Epithelial cell of esophagus (primary cell): ENCODE measurements at regions not wholly inside any gene's neighbourhood (a gene's known extent, or its start where the extent isn't known, plus 50 kb on each side); places are given as distances from the start of the nearest gene placed in this dataset.

Experiments
- DNase-seq: peaks from one replicate; pipeline ENCODE4 v3.0.0; 2010; ENCODE audit warnings: low read depth
- H3K4me3 ChIP-seq: 2 replicates; pipeline ENCODE4 v1.5.1; 2011; ENCODE audit warnings: mild to moderate bottlenecking, low read length, control low read depth
- TF ChIP-seq, protein P1 (sequence below): IDR thresholded peaks from 2 replicates; pipeline ENCODE4 v1.5.1; 2011; ENCODE audit warnings: low read depth, mild to moderate bottlenecking, low read length, control low read depth, inconsistent platforms; ENCODE audit not compliant: insufficient read depth; ENCODE audit errors: missing control alignments

DNA sequence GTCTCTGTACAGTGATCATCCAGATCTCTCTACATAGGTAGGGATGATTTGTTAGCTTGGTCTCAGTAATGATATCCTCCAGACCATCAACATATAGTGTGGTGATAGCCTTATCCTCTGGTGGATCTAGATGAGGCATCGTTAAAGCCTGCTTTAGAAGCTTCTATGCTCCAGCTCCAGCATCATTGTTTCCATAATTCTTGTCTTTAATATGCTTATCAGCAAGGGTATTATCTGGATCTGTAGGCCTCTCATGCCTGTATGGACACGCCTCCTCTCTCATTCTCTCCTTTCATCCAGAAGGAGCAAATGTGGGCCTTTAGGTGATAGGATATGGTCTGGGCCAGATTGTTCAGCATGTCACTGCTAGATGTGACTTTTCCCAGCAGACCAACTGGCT is 234.5 kb upstream of the CHST9 start:
- DNase-seq, result no peak
- no peak overlapping the region for H3K4me3 ChIP-seq
- TF ChIP-seq, protein P1, sequence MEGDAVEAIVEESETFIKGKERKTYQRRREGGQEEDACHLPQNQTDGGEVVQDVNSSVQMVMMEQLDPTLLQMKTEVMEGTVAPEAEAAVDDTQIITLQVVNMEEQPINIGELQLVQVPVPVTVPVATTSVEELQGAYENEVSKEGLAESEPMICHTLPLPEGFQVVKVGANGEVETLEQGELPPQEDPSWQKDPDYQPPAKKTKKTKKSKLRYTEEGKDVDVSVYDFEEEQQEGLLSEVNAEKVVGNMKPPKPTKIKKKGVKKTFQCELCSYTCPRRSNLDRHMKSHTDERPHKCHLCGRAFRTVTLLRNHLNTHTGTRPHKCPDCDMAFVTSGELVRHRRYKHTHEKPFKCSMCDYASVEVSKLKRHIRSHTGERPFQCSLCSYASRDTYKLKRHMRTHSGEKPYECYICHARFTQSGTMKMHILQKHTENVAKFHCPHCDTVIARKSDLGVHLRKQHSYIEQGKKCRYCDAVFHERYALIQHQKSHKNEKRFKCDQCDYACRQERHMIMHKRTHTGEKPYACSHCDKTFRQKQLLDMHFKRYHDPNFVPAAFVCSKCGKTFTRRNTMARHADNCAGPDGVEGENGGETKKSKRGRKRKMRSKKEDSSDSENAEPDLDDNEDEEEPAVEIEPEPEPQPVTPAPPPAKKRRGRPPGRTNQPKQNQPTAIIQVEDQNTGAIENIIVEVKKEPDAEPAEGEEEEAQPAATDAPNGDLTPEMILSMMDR, result no peak

DNA sequence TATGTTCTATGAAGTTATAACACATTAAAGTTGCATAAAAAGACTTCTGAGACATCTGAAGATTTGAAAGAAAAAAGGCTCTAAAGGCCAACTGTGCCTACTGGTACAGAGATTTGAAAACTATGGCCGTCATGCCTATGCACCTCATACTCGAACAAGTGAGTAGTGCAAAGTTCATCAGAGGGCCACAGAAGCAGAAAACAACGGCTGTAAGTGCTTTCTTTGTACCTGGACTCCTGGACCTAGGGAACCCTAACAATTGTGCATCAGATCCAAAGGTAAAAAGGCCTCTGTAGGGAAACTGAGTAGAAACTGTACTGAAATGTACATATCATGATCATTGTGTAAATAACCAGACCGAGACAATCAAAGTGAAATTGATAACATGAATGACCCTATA is 230.4 kb upstream of the CHST9 start:
- no peak for DNase-seq
- TF ChIP-seq, protein P1, result no peak
- no peak overlapping the region for H3K4me3 ChIP-seq

DNA sequence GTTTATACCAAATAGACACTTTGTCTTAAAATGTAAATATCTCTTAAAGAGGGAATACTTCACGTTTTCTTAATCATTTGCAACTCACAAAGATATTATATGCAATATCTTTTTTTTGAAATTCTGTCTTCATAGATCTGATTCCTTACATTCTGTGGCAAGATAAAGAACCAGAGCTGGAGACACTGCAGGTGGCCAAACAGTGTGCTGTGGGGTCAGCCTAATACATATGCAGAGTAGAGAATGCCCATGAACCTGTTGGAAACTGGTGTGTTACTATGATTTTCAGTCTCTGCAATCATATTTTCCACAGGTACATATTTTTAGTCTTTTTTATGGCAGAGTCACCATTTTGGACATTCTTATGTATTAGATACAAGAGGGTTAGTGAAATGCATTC is 229.6 kb upstream of the CHST9 start:
- no peak for DNase-seq
- TF ChIP-seq, protein P1, result no peak
- H3K4me3 ChIP-seq, result no peak overlapping the region

DNA sequence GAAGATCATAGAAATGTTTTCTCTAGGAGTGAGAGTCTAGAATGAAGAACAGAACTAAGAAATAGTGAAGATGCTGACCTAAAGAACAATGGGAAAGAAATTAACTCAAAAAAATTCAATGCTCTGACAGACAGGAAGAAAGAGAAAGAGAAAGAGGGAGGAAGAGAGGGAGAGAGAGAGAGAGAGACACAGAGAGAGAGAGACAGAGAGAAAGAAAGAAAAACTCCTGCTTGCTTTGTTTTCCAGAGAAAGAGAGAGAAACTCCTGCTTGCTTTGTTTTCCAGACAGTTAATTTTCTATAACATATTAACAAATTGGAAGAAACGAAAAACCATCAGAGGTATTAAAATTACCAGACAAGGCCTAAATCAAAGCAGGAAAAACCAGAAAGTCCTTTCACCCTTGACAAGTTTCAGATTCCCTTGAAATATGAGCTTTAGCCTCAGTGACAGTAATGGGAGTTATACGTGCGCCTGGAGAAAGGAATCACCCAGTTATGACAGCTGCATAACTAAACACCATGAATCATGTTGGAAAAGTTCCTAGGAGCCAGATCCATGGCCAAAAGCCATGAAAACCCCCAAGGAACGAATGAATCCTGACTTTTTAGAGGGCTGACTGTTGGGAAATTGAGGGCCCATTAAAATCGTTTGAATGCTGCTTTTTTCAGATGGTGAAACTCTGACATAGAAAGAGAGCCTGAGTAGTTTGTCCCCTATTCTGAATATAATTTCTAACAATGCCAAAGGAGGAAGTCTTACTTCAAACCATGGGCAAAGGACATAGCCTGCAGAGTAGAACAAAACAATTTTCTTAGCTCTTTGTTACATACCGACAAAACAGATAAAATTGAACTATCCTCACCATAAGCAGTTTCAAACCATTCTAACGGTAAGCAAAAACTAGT is 228.6 kb upstream of the CHST9 start:
- peak; percentile 83 for DNase-seq
- TF ChIP-seq, protein P1, result no peak

DNA sequence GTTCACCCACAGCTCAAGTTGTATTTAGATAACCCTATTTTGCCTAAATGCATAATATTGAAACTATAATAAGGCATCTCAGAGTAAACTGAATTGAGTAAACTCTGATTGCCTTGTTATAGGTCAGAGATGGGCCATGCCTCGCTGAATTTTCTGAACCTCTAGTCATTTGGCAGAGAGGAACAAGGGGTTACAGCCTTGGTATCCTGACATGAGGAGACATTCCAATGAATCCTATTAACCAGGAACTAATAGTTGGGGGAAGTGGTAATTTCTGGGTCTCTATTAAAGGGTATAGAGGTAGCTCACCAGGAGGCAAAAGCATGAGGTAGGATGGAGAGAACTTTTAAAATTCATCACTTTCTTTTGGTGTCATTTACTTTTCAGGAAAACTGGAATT is 227.4 kb upstream of the CHST9 start:
- TF ChIP-seq, protein P1, result no peak
- no peak overlapping the region for H3K4me3 ChIP-seq
- DNase-seq, result no peak

More for the DNA sequence above, 228.6 kb upstream of the CHST9 start:
- H3K4me3 ChIP-seq, result no peak overlapping the region

DNA sequence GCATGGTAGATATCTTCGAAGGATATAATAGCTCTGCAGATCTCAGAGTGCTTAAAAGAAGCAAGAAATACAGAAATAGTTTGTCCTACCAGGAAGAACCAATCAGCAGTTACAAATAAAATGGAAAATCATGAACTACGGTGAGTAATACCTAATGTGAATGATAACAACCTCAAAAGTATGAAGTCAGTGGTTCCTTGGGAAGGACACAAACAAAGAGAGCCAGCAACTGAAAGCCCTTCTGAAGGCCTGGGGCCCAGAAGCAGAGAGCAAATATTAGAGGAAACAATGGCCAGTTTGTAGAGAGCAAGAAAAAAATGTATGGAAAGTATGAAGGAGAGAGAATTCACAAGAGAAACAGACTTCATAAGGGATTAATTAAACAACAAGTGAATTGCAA is 226.8 kb upstream of the CHST9 start:
- DNase-seq, result peak; percentile 16
- TF ChIP-seq, protein P1, result no peak

DNA sequence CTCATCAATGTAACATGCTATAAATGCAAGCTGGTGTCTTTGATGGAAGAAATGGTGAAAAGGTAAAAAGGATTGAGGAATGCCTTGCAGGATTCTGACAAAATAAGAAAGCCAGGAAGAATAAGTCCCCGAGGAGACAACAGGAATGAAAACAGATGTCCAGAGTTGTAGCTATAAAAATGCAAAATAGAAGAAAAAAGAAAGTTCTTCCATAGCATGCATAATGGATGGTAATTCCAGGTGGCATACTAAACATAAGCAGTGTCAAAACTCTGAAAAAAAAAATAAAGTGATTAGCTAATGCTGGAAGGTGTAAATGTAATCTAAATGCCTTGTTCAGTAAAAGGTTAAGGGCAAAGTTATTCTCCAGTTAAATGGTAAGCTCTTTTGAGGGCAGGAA is 225.9 kb upstream of the CHST9 start:
- no peak overlapping the region for H3K4me3 ChIP-seq
- TF ChIP-seq, protein P1, result no peak
- no peak for DNase-seq

More for the DNA sequence above, 226.8 kb upstream of the CHST9 start:
- no peak overlapping the region for H3K4me3 ChIP-seq
